ENCODE measurements at regions not wholly inside any gene's neighbourhood (a gene's known extent, or its start where the extent isn't known, plus 50 kb on each side); places are given as distances from the start of the nearest gene placed in this dataset.

GRCh38 chr6:44500074-44500473 is 112.6 kb downstream of the CDC5L start:
- TF ChIP-seq POLR2A (IDR thresholded peaks at IDR 0.05; ENCODE audit: extremely low read depth, insufficient read length), result no peak
- TF ChIP-seq CTCF (IDR thresholded peaks at IDR 0.05; ENCODE audit: low read depth, low read length), result no peak
- TF ChIP-seq MAX (IDR thresholded peaks at IDR 0.05; ENCODE audit: low read depth, low read length), result no peak
